NCI-H187 treated with DMSO at 0.1 percent for 48 hours (cell line): ENCODE measurements at regions not wholly inside any gene's neighbourhood (a gene's known extent, or its start where the extent isn't known, plus 50 kb on each side); places are given as distances from the start of the nearest gene placed in this dataset.

ENCODE experiments used
- DNase-seq: peaks from one replicate; lab custom pipeline; 2025; lab: John Stamatoyannopoulos, UW

GRCh38 chrX:2608638-2609430 is 82.3 kb upstream of the CD99 start:
- DNase-seq = no peak

- no peak for DNase-seq
Observed at GRCh38 chrX:2607113-2607512, 84.0 kb upstream of the CD99 start.

- no peak for DNase-seq
Observed at GRCh38 chrX:2600564-2600963, 90.5 kb upstream of the CD99 start.

GRCh38 chrX:2596555-2597255 is 94.4 kb upstream of the CD99 start:
- DNase-seq = no peak

GRCh38 chrX:2596045-2596444 is 95.0 kb upstream of the CD99 start:
- DNase-seq = no peak

GRCh38 chrX:2595258-2595657 is 94.5 kb upstream of the DHRSX start:
- no peak for DNase-seq

- DNase-seq = no peak
Observed at GRCh38 chrX:2594491-2594890, 93.7 kb upstream of the DHRSX start.

GRCh38 chrX:2592279-2592678 is 91.5 kb upstream of the DHRSX start:
- no peak for DNase-seq

- DNase-seq = no peak
Observed at GRCh38 chrX:2589186-2590020, 88.6 kb upstream of the DHRSX start.

- DNase-seq = no peak
Observed at GRCh38 chrX:2588049-2588448, 87.3 kb upstream of the DHRSX start.

GRCh38 chrX:2587146-2587545 is 86.4 kb upstream of the DHRSX start:
- no peak for DNase-seq

GRCh38 chrX:2585158-2585470 is 84.3 kb upstream of the DHRSX start:
- DNase-seq = no peak

- no peak for DNase-seq
Observed at GRCh38 chrX:2584251-2585157, 83.7 kb upstream of the DHRSX start.

GRCh38 chrX:2583194-2584162 is 82.7 kb upstream of the DHRSX start:
- no peak for DNase-seq

GRCh38 chrX:2582667-2583066 is 81.9 kb upstream of the DHRSX start:
- no peak for DNase-seq

GRCh38 chrX:2581296-2581695 is 80.5 kb upstream of the DHRSX start:
- no peak for DNase-seq

GRCh38 chrX:2578864-2579263 is 78.1 kb upstream of the DHRSX start:
- DNase-seq = no peak

- DNase-seq = no peak
Observed at GRCh38 chrX:2577844-2578466, 77.2 kb upstream of the DHRSX start.

GRCh38 chrX:2576793-2577192 is 76.0 kb upstream of the DHRSX start:
- DNase-seq = no peak

GRCh38 chrX:2574271-2574670 is 73.5 kb upstream of the DHRSX start:
- no peak for DNase-seq
